IPS-20b (cell line): ENCODE measurements at regions not wholly inside any gene's neighbourhood (a gene's known extent, or its start where the extent isn't known, plus 50 kb on each side); places are given as distances from the start of the nearest gene placed in this dataset.

Experiments used
- H3K27ac ChIP-seq: one replicate; pipeline ENCODE4 v1.5.1; 2013; ENCODE audit warnings: low read length
- H3K27me3 ChIP-seq: 2 replicates; pipeline ENCODE4 v1.6.1; 2013; ENCODE audit warnings: mild to moderate bottlenecking, low read length, inconsistent platforms; ENCODE audit not compliant: insufficient read depth
- H3K36me3 ChIP-seq: 2 replicates; pipeline ENCODE4 v1.6.1; 2013; ENCODE audit warnings: low read depth, mild to moderate bottlenecking, inconsistent platforms, low read length, moderate library complexity; ENCODE audit not compliant: insufficient read depth
- H3K4me1 ChIP-seq: 2 replicates; pipeline ENCODE4 v1.6.1; 2013; ENCODE audit warnings: mild to moderate bottlenecking, control low read depth, inconsistent platforms, low read length, moderate library complexity; ENCODE audit not compliant: insufficient read depth
- H3K4me3 ChIP-seq: 2 replicates; pipeline ENCODE4 v1.5.1; 2013; ENCODE audit warnings: mild to moderate bottlenecking, low read length, inconsistent platforms
- H3K9ac ChIP-seq: 2 replicates; pipeline ENCODE4 v1.6.1; 2013; ENCODE audit warnings: low read depth, mild to moderate bottlenecking, inconsistent platforms, low read length, moderate library complexity
- H3K9me3 ChIP-seq: 2 replicates; pipeline ENCODE4 v1.6.1; 2013; ENCODE audit warnings: mild to moderate bottlenecking, low read depth, low read length, inconsistent platforms; ENCODE audit not compliant: insufficient read depth

DNA sequence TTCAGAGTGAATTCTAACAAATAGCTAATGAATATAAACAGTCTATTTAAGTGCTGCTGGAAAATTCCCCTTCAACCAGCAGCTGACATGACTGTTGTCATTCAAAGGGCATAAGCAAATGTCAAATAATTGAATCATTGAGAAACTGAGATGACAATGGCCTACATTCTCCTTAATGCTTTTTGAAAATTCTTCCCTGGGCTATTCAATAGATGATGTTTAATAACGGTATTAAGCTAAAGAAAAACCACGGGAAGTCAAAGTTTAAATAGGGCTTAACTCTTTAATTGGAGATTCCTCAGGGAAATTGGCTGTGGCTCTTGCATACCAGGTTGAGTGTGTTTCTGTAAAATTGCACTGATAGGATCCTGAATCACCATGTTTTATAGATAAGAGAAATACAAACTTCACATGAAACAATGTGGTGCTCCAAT, 77.0 kb downstream of the ARL4A start:
- H3K4me1 ChIP-seq, result peaks cover 20% of the 10 kb centered on the region
- H3K9ac ChIP-seq, result no peak overlapping the region
- H3K27me3 ChIP-seq, result no peaks in the 10 kb centered on the region
- H3K27ac ChIP-seq, result no peak overlapping the region
- H3K36me3 ChIP-seq, result no peaks in the 10 kb centered on the region
- no peak overlapping the region for H3K4me3 ChIP-seq
- H3K9me3 ChIP-seq, result no peaks in the 10 kb centered on the region

DNA sequence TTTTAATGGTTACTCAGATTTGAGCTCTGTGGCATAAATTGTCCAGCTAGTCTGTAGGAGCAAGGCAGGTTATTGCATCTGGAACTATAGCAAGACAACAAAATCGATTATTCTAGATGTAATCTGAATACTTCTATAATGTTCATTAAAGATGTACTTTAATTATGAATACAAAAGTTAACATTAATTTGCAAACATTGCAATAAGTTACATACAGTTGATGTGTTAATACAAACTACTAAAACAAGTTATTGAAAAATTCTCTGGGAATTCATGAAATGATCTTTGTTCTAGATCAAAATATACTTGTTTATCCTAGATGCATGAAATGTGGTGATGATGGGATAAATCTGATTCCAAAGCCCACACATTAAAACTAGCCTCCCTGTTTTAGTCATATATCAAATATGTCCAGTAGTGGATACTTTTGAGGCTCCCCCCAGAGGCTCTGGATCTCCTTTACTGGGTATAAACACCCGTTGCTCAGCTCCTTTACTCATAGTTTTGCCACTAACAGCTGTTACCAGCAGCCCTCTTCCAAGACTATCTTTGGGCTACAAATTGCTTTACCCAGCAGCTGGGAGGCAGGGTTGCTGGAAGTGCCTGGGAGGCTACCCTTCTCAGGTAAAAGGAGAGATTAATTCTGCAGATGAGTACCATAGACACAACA, 78.1 kb downstream of the ARL4A start:
- peaks cover 31% of the 10 kb centered on the region for H3K4me1 ChIP-seq
- H3K27ac ChIP-seq, result no peak overlapping the region
- H3K27me3 ChIP-seq, result no peaks in the 10 kb centered on the region
- no peaks in the 10 kb centered on the region for H3K9me3 ChIP-seq
- H3K9ac ChIP-seq, result no peak overlapping the region
- no peak overlapping the region for H3K4me3 ChIP-seq
- no peaks in the 10 kb centered on the region for H3K36me3 ChIP-seq

DNA sequence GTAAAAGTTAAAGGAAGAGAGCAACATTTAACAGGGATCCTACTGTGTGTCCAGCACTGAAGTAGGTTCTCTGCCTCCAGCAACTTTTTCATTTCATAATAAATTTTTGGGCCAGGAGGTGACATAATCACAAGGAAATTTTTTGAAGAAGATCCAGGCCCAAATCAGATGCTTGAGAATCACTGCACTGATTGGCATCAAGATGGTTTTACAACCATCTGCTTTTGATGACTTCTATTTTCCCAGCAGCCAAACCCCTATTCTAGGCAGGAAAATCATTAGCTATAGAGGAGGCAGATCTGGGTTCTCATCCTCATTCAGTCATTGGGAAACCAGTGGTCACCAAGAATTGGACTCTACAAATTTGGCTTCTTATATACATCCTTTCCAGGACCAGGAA, 79.0 kb downstream of the ARL4A start:
- Histone ChIP-seq H3K9me3 (no peaks in the 10 kb centered on the region), H3K9ac (no peak overlapping the region), H3K4me1 (peaks cover 40% of the 10 kb centered on the region), H3K27me3 (no peaks in the 10 kb centered on the region), H3K27ac (no peak overlapping the region), H3K36me3 (no peaks in the 10 kb centered on the region), H3K4me3 (no peak overlapping the region)

DNA sequence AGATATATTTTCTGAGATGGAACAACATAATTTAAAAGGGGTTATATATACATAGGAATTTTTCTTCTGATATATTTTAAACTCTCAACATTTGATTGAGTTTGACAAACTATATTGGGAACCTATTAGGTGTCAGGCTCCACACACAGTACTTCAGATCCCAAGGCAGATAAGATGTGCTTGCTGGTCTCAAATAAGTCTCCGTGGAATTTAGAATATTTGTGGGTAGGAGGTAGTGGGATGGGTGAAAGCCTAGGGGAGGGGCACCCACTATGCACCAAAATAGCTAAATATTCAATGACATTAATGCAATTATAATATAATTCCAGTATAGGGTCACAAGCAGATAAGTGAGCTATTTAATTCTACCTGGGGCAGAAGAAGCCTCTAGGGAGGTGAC, 81.5 kb downstream of the ARL4A start:
- Histone ChIP-seq H3K36me3 (no peaks in the 10 kb centered on the region), H3K9me3 (no peaks in the 10 kb centered on the region), H3K9ac (no peak overlapping the region), H3K4me1 (peaks cover 46% of the 10 kb centered on the region), H3K27me3 (no peaks in the 10 kb centered on the region), H3K4me3 (no peak overlapping the region), H3K27ac (no peak overlapping the region)

DNA sequence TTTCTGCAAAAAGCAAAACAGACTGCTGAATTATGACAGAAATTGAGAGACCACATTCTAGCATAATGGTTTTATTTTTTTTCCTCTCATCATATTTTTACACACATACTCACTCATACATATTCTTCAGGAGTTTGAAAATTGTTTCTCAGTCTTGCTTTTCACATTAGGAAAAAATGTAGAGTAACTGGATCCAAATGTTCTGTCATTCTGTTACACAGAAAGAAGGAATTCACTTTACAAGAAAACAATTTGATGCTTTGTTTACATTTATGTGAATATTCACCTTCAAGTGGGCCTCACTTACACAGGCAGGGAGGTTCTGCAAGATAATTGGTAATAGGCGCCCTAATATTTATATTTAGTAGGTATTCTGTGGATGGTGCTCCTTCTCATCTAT, 82.0 kb downstream of the ARL4A start:
- Histone ChIP-seq H3K9me3 (no peaks in the 10 kb centered on the region), H3K27me3 (no peaks in the 10 kb centered on the region), H3K36me3 (no peaks in the 10 kb centered on the region), H3K27ac (no peak overlapping the region), H3K4me1 (peaks cover 43% of the 10 kb centered on the region), H3K9ac (peak overlapping the region; percentile 21; the same call in 1 of the 2 replicates), H3K4me3 (no peak overlapping the region)

DNA sequence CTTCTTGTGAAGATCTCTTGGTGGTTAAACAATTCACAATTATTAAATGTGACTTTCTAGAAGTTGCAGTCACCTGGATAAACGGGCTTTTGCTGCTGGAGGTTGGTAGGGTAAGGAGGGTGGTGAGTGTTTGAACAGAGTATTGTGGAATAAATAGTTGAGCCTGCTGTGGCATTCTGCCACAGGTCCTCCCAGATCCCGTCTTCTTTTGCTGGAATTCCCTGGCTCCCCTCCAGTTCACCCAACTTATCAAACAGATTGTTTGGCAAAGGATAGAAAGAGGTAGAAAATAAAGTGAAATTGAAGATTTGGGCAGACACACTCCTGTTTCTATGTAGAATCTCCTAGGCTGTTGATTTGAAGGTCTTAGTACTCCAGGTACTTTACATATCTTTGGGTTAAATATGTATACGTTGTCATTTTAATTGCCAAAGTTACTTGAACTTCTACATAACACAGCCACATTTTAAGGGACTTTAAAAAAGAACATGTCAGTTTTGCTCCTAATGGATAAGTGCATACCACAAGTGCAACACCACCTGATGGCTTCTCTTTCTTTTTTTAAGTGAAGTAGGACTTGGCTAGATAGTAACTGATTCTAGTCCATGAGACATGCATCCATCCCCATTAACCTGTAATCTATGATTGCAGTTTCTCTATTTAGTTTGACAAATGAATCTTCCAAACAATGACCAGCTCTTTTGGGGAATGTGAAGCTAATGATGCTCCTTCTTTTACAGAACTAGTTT, 83.0 kb downstream of the ARL4A start:
- Histone ChIP-seq H3K4me3 (peak overlapping the region; percentile 12; the same call in 1 of the 2 replicates), H3K9ac (peak overlapping the region; percentile 21; the same call in 1 of the 2 replicates), H3K9me3 (no peaks in the 10 kb centered on the region), H3K36me3 (no peaks in the 10 kb centered on the region), H3K27ac (peak overlapping the region; percentile 54), H3K27me3 (no peaks in the 10 kb centered on the region), H3K4me1 (peaks cover 39% of the 10 kb centered on the region)

DNA sequence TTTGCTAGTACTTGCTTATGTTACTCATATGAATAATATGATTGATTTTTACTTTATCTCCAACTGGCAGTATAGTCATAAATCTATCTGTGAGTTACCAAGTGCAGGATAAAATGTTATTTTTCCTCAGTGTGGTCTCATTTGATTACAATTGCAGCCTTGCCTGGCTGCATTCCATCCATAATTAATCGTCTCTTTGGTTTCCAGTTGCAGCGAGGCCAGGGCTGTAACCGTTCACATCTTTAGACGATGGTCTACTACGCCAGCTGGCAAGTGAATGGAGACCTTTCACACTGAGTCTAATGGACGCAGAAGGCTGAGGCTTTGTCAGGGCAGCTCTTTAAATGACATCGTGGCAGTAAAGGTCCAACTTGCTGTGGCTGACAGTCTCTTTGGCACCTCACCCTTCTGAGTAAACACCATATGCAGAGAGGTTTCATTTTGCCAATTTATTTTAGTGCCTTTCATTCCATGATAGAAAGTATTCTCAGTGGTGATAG, 84.0 kb downstream of the ARL4A start:
- Histone ChIP-seq H3K36me3 (no peaks in the 10 kb centered on the region), H3K4me1 (peaks cover 39% of the 10 kb centered on the region), H3K9me3 (no peaks in the 10 kb centered on the region), H3K27me3 (no peaks in the 10 kb centered on the region), H3K27ac (peak overlapping the region; percentile 51), H3K4me3 (0 out of 2 replicates have a peak overlapping the region, but pooled peaks have one; percentile 12), H3K9ac (no peak overlapping the region)

DNA sequence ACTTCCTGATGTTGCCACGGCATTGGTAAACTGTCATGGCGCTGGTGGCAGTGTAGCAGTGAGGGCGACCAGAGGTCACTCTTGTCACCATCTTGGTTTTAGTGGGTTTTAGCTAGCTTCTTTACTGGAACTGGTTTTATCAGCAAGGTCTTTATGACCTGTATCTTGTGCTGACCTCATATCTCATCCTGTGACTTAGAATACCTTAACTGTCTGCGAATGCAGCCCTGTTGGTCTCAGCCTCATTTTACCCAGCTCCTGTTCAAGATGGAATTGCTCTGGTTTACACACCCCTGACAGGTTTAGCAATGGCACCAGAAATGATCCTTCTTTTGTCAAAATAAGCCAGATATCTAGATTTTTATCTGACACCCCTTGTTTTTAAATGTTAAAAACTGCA, 85.3 kb downstream of the ARL4A start:
- Histone ChIP-seq H3K27ac (no peak overlapping the region), H3K9me3 (no peaks in the 10 kb centered on the region), H3K27me3 (no peaks in the 10 kb centered on the region), H3K4me1 (peaks cover 39% of the 10 kb centered on the region), H3K9ac (no peak overlapping the region), H3K36me3 (no peaks in the 10 kb centered on the region), H3K4me3 (no peak overlapping the region)

DNA sequence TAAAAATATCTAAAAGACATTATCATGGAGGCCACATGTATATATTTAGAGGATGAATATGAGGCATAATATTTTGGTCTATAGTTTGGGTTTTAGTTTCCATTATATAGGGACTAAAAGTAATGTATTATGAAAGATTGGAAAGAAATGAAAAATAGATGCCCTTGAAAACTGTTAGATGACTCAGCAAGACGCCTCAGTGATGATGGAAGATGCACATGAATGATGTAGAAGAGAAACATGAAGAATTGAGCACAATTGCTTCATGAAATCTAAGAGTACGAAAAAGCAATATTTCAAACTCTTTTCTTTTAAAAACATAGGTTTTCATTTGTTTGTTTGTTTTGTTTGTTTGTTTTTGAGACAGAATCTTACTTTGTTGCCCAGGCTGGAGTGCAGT, 89.8 kb downstream of the ARL4A start:
- Histone ChIP-seq H3K27me3 (no peaks in the 10 kb centered on the region), H3K9ac (no peak overlapping the region), H3K4me1 (no peaks in the 10 kb centered on the region), H3K36me3 (no peaks in the 10 kb centered on the region), H3K27ac (no peak overlapping the region), H3K4me3 (no peak overlapping the region), H3K9me3 (no peaks in the 10 kb centered on the region)

DNA sequence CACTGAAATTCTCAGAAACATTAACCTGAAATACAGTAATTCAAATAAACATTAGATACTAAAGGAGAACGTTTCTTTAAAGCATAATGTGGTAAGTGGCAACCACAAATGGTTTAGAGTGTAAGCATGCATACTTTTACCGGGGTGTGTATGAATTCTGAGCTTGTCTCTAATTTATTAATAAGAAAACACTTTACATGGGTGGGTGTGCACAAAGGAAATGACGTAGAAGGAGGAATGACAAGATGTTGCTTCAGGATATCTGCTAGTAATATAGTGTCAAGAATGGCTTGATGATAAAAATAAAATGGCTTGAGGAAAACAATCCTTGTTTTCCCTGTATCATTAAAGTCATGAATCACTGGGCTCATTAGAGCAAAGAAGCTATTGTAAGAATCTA, 92.5 kb downstream of the ARL4A start:
- H3K27ac ChIP-seq, result no peak overlapping the region

DNA sequence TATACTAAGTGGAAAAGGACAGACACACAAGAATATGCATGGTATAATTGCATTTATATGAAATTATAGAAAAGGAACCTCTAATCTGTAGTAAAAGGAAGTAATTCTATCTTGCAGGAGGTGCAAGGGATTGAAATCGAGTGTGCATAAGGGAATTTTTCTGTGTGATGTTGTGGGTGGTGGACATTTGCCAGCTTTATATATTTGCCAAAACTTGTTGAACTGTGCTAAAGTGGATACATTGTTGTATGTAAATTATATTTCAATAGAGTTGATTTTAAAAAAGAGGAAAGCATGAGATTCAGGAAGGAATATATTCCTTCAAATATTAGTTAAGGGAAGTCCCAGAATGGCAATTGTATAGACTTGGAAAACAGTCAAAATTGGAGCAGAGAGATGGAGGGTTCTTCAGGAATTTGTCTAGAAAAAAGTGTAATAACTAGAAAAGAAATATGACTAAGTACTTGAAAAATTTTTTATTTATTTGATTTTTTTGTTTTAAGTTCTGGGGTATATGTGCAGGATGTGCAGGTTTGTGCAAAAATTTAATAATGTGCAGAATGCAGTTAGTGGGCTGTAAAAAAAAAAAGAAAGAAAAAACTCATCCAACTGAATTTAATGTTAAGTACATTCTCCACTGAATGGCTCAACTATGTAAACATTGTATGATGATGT, 96.1 kb downstream of the ARL4A start:
- Histone ChIP-seq H3K36me3 (no peaks in the 10 kb centered on the region), H3K9me3 (no peaks in the 10 kb centered on the region), H3K27ac (no peak overlapping the region), H3K4me1 (no peaks in the 10 kb centered on the region), H3K9ac (no peak overlapping the region), H3K4me3 (no peak overlapping the region), H3K27me3 (no peaks in the 10 kb centered on the region)

More for the DNA sequence above, 92.5 kb downstream of the ARL4A start:
- H3K27me3 ChIP-seq, result no peaks in the 10 kb centered on the region
- no peaks in the 10 kb centered on the region for H3K36me3 ChIP-seq
- no peaks in the 10 kb centered on the region for H3K9me3 ChIP-seq
- no peaks in the 10 kb centered on the region for H3K4me1 ChIP-seq
- H3K4me3 ChIP-seq, result no peak overlapping the region
- H3K9ac ChIP-seq, result no peak overlapping the region
